T-helper 22 cell (primary cell): ENCODE measurements at regions not wholly inside any gene's neighbourhood (a gene's known extent, or its start where the extent isn't known, plus 50 kb on each side); places are given as distances from the start of the nearest gene placed in this dataset.

Source experiments
- DNase-seq: peaks from one replicate; pipeline ENCODE4 v3.0.0-alpha.2; 2020; ENCODE audit warnings: low read depth

DNA sequence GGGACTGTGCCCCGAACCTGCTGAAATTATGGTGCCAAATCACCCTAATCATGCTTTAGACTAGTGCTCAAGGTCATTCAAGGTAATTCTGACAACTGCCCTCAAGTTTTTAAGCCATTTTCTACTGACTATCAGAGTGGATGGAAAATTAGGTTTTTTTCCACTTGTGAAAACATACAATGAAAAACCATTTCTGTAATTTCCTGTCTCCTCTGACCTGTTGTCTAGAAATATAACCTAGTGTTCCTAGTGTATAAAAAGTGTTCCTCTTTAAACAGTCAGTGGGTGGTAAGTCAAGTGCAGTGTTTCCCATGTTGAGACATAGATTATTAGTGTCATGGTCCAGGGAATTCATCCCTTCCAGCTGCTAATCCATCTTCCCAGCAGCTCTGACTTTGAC lies 232.8 kb upstream of the UMPS start:
- no peak for DNase-seq

DNA sequence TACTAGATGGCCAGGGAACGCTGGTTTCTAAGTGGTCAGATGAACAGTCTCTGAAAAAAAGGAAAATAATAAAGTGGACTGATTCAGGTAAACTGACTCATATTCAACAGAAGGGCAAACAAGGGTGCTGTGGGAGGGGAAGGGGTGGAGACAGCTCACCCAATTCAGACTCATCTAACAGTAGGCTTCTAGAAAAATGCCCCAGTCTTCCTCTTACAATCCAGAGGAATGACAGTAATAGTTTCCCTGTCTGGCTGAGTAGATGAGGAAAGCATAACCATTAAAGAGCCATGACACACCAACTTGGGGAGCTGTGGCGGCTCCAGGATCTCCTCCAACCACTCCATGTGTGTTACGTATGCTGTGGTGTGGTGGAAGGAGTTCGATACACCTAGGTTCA lies 231.4 kb upstream of the UMPS start:
- DNase-seq: no peak

DNA sequence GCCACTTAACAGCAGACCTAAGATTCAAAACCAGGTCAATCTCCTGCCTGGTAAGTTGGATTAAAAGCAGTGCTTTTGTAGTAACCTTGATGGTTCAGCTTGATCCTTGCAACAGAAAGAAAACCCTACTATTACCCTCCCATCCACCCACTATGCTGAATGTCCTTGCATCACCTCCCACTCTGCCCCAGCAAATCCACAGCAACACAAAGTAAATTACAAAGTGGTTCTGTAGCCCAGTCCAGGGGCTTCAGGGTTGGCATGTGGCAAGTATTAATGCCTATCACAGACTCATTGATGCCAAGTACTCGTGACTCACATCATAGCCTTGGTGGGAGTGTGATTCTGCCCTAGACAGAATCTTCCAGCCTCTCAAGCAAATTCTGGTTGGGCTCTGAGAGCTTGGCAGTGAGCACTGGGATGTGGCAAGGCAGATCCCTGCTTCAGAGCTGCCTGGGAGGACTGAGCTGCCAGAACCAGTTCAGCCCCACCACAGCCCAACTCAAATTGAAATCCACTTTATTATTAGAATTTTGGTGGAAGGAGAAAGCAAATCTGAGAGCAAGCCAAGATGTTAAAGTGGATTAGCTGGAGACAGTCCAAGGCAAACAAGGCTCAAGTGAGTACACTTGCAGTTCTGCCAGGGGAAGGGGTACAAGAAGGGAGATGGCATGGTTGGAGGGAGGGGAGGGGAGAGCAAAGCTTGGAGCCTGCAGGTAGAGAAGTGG lies 225.8 kb upstream of the UMPS start:
- no peak for DNase-seq

DNA sequence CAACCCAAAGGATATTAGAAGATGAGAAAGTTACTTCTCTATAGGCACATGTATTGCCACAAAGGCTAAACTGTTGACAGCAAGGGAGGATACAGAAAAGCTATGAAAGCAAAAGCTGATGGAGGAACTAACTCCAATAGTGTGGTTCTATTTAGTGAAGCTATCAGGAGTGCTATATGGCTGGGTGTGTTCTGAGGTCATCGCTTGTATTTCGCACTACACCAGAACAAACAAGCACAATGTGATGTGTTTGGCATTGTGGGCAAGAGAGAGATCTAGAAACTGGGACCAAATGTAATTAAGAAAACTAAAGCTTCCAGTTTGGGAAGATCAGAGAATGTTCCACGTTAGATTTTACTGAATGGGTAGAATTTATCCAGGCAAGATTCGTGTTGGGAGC lies 220.4 kb upstream of the UMPS start:
- no peak for DNase-seq

DNA sequence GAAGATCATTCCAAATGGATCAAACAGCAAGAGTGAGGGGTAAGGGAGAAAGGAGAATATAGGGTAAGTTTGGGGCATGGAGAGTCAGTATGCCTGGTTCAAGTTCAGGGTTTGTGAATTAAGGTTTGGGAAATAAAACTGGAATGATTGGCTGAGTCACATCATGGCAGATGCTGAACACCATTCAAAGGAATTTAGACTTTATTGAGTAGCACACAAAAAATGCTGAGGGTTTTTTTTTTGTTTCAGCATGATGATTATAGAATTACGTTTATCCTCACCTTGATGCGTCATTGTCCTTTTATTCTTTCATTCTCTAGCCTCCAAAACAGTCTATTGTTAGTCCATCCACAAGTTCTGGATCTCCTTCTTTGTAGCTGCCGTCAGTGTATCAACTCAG lies 220.0 kb upstream of the UMPS start:
- no peak for DNase-seq

DNA sequence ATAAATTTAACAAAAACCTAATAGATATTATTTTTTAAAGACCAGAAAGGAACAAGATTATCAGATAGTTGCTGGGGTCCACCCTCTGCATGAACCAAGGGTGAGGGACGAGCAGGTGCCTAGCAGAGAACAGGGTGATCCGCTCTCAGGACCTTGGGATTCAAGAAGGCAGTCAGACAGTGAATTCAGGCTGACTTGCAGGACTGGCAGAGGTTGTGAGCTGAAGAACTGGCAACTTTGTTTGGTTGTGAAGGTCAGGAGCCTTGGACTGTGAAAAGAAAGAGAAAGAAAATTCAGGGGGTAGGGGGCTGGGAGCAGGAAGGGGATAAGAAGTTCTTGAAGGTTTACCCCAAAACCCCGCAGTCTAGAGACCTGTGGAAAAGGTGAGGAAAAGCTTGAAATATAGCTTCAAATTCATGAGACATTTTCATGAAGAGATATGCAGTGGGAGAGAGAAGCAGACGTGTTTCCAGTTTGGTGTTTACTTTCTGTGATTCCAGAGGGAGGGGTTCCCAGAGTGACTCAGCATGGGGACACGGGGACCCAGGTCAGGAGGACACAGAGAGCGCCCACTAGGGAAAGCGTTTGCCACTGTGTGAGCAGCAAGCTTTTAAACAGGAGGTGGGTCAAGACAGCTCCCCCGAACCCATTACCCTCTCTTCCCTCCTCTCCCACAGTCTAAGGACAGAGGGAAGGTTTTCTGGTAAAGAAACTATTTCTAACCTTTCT lies 217.2 kb upstream of the UMPS start:
- no peak for DNase-seq

DNA sequence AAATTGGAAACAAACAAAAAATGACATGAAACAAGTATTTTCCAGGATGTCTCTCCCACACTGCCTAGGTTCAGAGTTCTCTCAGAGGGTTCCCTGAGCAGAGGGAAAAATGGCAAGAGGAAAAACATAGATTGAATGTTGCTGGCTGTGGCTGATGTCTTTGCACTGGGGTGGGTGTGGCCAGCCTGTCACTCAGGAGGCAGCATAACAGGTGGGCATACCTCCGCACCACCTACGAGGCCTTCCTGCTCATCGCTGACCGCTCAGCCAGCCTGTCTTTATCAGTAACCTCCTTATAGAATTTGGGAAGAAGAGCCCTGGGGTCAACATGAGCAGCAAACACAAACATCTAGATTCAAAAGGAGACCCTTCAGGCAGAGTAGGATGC lies 216.6 kb upstream of the UMPS start:
- DNase-seq: no peak

DNA sequence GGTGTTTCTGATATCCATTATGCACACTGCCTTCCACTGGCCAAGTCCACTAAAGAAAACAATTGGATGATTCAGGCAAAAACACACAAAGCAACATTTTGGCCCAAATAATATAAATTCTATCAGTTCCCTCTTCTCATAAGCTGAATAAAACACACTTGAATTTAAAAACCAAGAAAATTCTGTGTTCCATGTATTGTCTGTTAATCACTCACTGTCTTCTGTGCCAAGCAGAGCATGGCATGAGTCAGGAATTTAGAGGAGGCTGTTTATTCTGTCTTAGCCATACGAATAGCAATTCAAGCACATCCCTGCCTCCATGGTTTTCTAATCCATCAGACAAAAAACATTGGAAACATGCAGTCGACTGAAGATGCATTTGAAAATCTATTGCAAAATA lies 215.6 kb upstream of the UMPS start:
- no peak for DNase-seq

DNA sequence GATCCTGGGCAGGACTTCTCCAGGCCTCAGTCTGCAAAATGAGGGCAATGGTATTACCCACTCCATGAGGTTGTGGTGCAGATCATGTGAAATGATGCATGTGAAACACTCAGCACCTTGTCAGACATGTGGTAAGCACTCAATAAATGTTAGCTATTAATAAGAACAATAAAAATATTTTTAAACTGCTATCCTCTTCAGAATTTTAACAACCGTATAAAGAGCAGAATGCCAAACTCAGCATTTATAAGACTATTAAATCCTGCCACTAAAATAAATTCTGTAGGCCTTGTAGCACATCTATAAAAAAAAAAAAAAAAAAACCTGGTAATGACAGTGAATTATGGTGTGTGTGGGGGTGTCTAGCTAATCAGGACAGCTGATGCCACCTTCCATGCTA lies 213.9 kb upstream of the UMPS start:
- no peak for DNase-seq

DNA sequence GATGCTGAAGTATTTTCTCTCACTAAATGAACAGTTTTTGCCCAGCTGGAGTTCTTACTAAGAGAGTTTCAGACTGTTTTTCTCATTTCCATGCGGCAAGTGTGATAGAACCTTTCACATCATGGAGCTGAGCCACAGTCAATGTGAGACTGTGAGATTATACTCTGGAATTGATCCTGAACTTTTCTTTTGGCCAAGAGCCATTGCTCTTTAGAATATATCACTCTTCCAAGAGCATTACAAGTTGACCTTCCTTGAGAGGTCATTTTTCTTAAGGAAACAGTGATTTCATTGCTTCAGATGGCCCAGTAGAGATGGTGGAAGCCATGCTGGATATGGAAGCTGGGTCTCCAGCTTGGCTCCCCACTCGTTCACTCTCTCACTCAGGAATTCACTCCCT lies 212.9 kb upstream of the UMPS start:
- DNase-seq: no peak

DNA sequence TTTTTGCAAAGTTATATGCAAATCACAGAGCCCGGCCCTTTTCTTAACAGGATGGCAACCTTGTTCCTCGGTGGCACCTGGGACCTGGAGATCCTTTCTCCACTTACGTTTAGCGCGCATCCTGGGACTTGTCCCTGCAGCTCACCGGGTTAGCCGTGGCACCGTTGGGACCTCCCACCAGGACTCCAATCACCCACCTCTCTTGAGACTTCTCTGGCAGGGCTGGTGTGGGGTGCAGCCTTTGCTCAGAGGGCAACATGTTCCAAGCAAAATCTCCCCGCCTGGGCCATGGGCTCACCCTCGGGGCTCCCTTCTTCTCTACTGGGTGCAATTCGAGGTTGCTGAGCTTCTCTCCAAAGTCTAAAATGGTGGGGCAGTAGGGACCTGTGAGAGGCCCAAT lies 211.9 kb upstream of the UMPS start:
- no peak for DNase-seq

DNA sequence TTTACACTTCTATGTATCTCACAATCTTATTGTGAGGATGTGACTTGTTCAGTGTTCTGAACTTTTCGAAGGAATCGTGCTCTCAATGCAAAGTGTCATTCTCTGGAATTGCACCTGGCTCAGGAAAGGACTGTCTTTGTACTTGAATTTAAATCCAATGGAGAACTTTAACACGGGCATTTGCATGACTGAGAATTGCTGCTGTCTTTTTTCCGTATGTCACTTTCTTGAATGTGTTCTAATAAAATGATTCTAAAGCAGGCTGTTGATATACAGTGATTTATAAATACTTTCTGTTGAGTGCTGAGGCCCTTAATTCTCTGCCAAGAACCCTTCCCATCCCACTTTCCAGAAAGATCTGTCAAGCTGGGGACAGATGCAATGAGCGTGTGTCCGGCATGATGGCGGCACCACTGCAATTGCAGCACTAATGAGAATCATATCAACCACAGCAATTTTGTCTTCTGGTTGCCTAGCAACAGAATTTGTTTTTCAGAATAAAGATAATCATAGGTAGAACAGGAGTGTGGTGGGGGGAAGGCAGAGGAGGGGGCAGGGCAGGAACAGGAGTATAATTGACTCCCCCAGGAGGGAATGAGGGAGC lies 210.6 kb upstream of the UMPS start:
- no peak for DNase-seq

DNA sequence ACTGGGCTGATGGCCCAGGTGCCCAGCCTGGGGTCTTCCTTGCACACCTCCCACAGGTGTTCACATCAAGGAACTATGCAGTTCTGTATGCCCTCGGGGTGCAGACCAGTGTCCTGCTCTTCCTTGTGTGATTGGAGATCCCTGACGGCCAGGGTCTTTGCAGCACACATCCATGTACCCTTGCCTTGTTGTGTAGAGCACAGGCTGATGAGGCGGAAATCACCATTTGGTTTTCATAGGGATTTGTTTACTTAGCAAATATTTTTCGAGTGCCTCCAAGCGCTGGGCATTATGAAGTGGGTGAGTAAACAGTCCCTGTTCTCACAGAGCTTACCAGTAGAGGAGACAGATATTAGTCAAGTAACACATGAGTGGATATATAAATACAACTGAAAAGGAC lies 209.3 kb upstream of the UMPS start:
- DNase-seq: no peak

DNA sequence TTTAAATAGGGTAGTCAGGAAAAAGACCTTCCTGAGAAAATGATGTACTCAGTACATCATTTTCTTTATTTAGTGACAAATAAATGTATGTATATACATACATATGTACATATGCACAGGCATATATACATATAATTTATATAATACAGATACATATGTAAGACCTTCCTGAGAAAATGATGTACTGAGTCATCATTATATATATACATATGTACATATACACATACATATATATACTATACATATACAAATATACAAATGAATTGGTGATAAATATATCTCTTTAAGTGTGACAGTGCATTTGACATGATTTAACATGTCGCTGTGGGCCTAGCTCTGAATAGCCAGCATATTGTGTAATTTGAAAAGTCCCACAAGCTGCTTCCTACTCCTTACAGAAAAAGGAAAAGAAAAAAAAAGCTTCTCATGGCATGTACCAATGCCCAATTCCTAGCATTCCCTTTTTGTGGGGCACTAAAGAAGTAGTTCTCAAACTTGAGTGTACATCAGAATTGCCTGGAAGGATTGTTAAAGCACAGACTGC lies 208.1 kb upstream of the UMPS start:
- no peak for DNase-seq

DNA sequence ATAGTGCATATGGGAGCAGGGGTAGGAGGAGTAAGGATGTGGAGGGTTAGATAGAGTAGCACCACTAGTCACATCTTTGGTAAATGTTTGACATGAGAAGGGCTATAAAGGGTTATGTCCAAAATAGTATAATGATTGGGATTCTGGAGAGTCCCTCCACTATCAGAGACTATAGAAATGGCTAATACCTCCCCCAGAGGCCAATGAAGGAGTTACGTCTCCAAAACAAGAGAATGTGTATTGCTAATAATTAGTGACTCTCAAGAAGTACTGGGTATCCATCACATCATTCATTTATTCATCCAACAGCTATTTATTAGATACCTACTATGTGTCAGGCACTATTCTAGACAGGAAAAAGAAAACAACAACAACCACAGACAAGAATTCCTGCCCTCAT lies 203.7 kb upstream of the UMPS start:
- DNase-seq: no peak

DNA sequence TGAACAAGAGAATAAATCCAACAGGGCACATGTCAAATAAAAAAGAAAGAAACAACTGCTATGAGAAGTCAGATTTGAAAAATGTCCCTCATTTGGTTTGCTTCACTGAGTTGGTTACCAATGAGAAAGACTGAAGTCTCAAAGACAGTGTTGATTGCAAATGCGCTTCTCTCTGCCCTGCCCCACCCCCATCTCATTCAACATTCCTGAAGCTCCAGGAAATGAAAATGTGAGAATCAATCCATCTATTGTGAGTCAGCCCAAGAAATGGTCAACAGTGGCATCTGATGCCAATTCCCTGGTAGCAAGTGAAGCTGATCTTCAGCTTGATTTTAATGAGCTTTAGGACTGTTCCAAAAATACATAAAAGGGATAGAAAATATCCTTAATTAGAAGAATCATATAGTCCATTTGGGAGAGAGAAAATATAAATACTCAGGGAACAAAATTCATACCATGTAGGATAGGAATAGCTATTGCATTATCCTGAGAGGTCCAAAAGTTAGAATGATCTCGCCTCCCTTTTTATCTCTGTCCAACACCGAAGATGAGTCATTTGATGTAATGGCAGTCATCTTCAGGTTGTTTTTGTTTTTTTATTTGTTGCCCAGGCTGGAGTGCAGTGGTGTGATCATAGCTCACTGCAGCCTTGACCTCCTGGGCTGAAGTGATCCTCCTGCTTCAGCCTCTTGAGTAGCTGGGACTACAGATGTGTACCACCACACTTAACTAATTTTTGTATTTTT lies 200.3 kb upstream of the UMPS start:
- DNase-seq: no peak

DNA sequence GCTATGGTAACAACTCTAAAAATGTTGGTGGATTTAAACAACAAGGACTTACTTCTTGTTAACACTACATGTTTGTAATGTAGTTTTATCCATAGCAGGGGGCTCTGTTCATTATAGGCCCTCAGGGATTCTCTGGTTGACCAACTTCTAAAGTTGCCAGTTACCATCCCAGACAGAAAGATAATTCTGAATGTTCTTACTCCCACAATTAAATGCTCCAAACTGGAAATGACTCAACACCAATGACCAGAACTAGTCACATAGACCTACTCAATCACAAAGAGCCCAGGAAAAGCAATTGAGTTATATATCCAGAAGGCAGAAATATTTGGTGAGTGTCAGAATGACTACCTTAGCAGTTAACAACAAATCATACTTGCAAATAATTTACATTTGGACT lies 199.3 kb upstream of the UMPS start:
- DNase-seq: no peak

DNA sequence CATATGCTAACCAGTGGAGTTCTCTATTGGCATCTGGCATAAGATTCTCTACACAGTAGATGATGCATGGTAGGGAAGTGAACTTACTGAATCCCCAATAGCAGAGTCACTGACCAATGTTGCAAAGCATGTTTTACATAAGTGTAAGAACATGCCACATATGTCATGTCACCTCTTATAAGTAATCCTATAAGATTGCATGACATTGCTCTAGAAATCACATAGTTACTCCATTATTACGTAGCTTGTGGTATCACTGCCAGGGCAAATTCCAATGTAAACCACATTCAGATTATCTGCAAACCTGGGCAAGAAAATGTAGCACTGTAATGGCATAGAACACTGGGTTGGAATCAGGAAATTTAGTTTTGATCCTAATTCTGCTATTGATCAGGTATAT lies 198.2 kb upstream of the UMPS start:
- no peak for DNase-seq

DNA sequence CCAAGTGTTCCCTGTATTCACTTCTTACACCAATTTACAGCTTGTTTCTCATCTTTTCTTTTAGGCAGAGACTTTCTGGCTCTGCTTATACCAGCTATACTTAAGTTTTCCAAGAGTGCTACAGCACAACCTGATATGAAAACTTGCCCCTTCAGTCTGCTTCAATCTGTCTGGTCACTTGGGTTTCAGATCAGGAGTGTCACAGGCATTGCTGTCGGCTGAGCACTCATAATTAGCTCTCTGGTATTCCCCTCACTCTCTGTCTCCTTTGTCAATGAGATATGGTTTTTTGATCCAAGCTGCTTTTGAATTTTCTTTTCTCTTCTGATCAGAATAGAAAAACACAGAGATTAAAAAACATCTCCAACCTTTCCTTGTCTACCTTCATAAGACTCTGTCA lies 194.9 kb upstream of the UMPS start:
- DNase-seq: no peak

DNA sequence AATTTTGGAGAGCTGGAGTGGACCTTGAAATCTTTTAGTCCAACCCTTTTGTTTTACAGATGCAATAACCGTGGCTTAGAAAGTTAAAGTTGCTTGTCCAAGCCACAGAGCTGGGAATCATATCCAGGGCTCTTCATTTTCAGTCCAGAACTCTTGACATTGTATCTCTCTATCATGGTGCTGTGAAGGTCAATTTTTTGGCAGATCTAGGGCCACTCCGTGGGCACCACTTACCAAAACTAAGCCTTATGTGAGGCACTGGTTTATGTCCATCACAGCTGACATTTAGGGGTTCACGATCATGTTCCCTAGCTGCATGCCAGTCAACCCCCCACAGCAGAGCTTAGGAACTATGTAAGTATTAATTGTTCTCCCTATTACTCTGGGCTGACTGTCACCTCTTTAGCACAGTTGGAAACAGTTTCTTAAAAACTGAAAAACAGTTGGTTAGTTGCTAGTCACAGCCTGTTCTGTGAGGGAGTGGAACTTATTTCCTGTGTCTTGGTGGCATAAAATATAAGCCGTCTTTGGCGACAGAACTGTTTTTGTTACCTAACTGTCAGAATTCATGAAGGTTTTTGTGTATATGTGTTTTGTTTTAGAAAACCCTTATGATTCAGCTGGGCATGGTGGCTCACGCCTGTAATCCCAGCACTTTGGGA lies 189.6 kb upstream of the UMPS start:
- no peak for DNase-seq

DNA sequence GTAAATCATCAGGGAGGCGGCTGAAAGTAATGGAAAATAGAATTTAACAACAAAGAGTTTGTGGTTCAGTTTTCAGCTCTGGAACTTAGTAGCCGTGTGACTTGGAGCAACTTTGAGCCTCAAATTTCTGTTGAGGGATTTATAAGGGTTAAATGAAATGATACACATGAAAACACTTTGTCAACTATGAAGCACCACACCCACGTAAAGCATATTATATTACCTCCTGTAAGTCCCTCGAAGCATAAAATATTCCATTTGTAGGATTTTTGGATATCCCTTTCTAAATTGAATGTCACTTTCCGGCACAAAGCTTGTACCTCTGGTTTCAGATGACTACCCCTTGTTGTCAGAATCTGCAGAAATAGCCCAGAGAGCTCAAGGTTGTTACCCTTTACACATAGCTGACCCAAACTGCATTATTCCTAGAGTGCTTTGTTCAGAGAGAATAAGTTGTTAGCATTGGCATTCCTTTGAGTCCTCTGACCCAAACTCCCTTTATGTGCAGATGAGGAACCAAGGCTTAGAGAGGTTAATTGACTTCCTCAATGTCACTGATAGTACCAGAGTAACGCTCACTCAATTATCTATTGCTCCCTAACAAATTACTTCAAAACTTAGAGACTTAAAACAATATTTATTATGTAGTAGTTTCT lies 187.9 kb upstream of the UMPS start:
- no peak for DNase-seq

DNA sequence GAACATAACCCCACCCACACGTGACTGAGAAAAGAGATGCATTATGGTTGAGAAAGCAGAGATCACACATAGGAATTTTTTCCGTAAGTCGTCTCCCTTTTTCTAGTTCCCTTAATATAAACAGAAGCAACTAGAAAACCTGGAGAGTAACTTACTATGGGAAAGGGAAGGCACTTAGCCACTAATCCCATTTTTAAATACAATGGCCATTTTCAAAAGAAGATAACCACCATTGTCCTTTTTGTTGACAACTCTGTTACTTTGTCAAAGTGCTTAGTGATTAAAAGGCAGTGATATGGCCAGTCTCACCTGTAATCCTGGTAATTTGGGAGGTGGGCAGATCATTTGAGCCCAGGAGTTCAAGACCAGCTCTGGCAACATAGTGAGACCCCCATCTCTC lies 184.4 kb upstream of the UMPS start:
- no peak for DNase-seq
